HG03439 (cell line): ENCODE measurements at regions not wholly inside any gene's neighbourhood (a gene's known extent, or its start where the extent isn't known, plus 50 kb on each side); places are given as distances from the start of the nearest gene placed in this dataset.
"Not testable (repeated sequence)": the region's sequence is repeated elsewhere in the genome, so short reads cannot be mapped to it uniquely, and the experiment has no call there.

ENCODE experiments used
- ATAC-seq: cut with Tn5 transposase; IDR thresholded peaks from one replicate; pipeline ENCODE4 v1.9.1; 2021; ENCODE audit warnings: mild to moderate bottlenecking, moderate library complexity; ENCODE audit not compliant: unreplicated experiment

DNA sequence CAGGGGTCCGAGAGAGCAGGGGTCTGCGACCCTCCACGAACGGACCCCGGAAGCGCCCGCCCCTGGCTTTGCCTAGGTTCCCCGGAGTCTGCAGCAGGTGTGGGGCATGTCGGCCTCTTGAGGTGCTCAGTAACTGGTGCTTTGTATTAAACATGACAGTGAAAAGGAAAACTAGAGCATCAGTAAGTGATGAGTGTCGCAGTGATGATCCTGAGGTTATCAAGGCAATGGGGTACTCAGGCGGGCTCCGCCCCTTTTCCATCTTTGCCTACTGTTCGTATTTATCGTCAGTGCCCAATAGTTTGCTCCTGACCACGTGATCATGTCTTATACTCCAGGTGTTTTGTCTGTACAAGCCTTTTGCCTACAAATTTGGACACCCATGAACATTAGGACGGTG, 262.4 kb downstream of the ZNF37A start:
- peak; percentile 52 for ATAC-seq

DNA sequence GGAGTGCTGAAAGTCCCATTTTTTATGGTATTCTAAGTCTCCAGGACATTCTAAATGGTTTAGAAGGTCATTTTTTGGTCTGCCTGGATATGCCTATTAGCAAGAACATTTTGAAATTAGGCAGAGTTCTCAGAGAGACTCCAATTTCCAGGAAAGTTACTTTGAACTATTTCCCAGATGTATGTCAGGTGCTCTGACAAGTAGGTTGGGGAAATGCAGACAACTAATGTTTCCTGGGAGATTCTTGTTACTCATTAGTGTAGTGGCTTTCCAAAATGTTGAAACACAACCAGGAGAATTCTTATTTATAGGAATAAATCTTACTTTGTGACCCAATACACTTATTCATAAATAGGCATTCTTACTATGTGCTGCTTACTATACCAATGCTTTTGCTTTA, 268.4 kb downstream of the ZNF37A start:
- ATAC-seq: not testable (repeated sequence)

GRCh38 chr10:38364073-38364472, 269.9 kb downstream of the ZNF37A start:
- ATAC-seq: not testable (repeated sequence)

GRCh38 chr10:38365917-38366316, 271.8 kb downstream of the ZNF37A start:
- ATAC-seq: peak; percentile 43

DNA sequence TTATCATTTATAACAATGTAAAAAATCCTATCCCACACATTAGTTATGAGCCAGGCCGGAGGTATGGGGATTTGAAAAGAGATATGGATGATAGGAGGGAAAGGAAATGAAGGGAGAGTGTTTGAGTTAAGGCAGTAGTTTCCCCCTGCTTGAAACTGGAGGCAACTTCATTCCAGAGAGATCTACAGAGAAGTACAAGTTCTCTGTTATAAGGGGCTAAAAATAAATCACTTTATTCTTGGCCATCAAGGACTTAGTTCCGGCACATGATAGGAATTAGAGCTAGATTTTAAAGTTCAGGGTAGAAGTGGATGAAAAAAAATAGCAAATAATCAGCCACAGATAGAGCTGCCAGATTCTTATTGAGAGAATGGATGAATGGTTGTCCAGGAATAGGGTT, 289.7 kb downstream of the ZNF37A start:
- ATAC-seq: not testable (repeated sequence)

DNA sequence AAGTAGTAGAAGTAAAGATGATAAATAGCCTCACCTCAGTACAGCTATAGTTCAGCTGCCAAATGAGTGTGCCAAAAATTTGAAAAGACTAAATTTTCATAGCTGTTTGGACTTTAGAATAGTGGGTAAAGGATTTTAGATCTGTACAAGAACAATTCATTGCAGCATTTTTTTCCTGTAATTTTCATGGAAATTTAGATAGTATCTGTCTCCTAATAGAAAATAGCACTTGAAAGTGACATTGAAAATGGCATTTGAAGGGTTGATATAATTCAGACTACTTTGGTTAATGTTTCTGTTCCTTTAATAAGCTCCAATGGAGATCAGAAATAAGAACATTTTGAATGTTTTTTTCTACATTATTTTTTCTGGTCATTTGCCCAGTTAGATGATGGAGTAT, 292.7 kb downstream of the ZNF37A start:
- not testable (repeated sequence) for ATAC-seq

DNA sequence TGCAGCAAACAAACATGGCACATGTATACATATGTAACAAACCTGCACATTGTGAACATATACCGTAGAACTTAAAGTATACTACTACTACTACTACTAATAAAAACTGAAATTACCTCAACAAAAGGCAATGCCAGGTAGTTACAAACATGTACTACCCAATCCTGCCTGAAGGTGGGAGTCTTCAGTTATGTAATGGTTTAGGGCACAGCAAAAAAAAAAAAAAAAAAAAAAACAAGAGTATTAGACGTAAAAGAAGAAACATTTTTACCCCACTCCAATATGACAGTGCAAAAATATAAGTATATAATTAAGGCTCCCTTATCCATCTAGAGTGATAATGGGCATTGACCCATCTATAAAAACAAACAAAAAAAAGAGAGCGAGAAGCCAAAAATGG, 296.6 kb downstream of the ZNF37A start:
- ATAC-seq: not testable (repeated sequence)

- not testable (repeated sequence) for ATAC-seq
Measured at GRCh38 chr10:38395465-38395864, 301.3 kb downstream of the ZNF37A start.

DNA sequence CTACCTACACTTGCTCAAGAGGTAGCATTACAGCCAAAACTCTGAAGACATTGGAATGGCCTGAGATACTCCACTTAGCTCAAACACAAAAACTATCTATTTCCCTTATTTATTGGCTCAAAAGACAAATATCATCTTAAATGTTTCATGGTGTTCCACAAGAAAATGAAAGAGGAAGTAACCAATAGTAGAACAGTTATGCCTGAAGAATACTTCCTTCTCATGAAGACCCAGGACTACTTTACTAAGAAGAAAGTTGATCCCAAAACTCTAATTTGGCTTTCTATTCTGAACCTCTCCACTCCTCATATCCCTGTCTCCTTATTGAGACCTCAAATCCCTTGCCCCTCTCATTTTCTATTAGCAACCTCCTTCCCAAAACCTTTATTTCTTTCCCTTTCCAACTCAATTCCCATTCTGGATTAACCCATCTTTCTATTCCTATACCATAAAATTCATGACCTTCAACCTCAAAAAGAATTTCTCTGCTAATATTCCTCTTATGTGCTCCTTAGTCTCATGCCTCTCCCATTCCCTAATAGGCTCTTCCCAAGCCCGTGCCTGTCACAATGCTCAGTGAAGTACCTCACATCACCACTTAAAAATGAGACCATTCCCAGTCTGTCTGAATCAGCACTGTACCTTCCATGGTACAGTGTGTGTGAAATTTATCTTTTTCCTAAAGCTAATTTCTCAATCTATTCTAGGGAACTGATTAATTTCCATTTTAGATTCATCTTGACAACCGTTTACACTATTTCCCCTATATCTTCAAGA, 302.2 kb downstream of the ZNF37A start:
- not testable (repeated sequence) for ATAC-seq

DNA sequence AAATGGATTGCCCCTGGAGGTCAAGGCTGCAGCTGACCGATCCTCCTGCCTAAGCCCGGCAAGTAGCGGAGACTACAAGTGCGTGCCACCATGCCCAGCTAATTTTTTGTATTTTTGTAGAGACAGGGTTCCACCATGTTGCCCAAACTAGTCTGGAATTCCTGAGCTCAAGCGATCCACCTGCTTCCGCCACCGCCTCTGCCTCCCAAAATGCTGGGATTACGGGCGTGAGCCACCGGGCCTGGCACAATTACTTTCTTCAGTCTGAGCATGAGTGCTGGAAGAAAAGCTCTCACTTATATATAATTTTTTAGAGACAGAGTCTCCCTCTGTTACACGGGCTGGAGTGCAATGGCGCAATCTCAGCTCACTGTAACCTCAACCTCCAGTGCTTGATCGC, 307.4 kb downstream of the ZNF37A start:
- ATAC-seq: not testable (repeated sequence)

- peak; percentile 99 for ATAC-seq
Measured at GRCh38 chr10:38402442-38403346, 308.6 kb downstream of the ZNF37A start.

- not testable (repeated sequence) for ATAC-seq
Measured at GRCh38 chr10:38403347-38404117, 309.4 kb downstream of the ZNF37A start.

DNA sequence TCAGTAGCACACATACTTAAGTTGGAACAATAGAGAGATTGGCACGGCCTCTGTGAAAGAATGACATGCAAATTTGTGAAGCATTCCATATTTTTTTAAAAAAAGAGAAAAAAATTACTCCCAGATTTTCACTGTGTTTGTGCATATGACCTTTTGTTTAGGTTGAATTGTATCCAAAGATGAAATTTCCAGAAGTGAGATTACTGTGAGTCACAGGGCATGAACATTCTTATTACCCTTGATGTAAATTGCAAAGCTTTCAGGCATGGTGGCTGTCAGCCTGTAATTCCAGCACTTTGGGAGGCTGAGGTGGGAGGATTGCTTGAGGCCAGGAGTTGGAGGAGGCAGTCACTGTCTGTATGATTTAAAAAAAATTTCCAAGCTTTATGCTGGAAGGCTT, 329.5 kb downstream of the ZNF37A start:
- ATAC-seq: not testable (repeated sequence)

GRCh38 chr10:38430242-38430641, 336.1 kb downstream of the ZNF37A start:
- ATAC-seq: not testable (repeated sequence)

GRCh38 chr10:38437359-38437758, 343.2 kb downstream of the ZNF37A start:
- not testable (repeated sequence) for ATAC-seq

DNA sequence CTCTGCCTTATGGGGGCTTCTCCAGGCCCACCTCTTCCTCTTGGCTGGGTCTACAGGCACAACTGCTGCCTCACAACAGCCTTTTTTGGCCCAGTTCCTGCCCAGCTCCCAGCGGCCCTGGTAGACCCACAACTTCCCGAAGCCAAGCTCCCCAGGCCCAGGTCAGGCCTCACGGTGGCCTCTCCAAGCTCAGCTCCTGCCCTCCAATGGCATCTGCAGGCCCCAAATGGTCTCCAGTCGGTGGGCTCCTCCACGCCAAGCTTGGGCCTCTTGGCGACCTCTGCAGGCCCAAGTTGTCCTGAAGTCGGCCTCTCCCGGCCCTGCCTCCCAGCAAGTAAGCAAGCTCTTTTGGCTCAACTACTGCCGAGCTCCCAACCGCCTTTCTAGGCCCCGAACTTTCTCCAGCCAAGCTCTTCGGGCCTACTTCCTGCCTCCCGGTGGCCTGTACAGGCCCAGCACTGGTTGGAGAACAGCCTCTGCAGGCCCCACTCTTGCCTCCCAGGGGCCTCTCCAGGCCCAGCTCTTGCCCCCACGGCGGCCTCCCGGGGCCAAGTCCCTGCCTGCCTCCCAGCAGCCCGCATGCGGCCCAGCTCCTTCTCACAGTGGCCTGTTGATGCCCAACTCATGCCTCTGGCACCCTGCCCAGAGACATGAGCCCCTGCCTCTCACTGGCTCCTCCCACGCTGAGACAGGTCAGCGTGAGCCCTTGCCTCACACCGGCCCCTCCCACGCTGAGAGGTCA, 354.6 kb downstream of the ZNF37A start:
- ATAC-seq: not testable (repeated sequence)

- not testable (repeated sequence) for ATAC-seq
Measured at GRCh38 chr10:38449618-38450017, 355.5 kb downstream of the ZNF37A start.

- ATAC-seq: not testable (repeated sequence)
Measured at GRCh38 chr10:38450372-38451057, 356.4 kb downstream of the ZNF37A start.

- ATAC-seq: not testable (repeated sequence)
Measured at GRCh38 chr10:38451306-38451967, 357.3 kb downstream of the ZNF37A start.
